WTC11 (cell line): ENCODE measurements at regions not wholly inside any gene's neighbourhood (a gene's known extent, or its start where the extent isn't known, plus 50 kb on each side); places are given as distances from the start of the nearest gene placed in this dataset.
A peak's percentile ranks its signal among the peaks of the same experiment; 100 is the strongest.

Experiments used
- ATAC-seq: fragments of 200-7000 bp; cut with Tn5 transposase; 2 replicates; pipeline ENCODE4 v1.10.0; 2021; ENCODE audit warnings: mild to moderate bottlenecking, moderate library complexity
- CTCF ChIA-PET: fragments of 300-600 bp; sonication (Branson Sonifier 250); formaldehyde crosslinking; loops from one replicate; lab custom pipeline; 2021; ENCODE audit warnings: antibody characterized with exemption; lab: Charles Lee
- POLR2A ChIA-PET: fragments of 350-600 bp; sonication (Branson Sonifier 250); formaldehyde crosslinking; loops from one replicate; lab custom pipeline; 2021; ENCODE audit warnings: antibody characterized with exemption; lab: Charles Lee
- DNase-seq: peaks from one replicate; pipeline ENCODE4 v3.0.0; 2021; ENCODE audit warnings: low spot score
- H3K27ac Mint-ChIP-seq: 2 replicates; pipeline ENCODE4 v1.8.0; 2021; ENCODE audit warnings: mixed read lengths
- H3K27me3 Mint-ChIP-seq: 2 replicates; pipeline ENCODE4 v1.8.0; 2021; ENCODE audit warnings: low read depth, mild to moderate bottlenecking, moderate library complexity, mixed read lengths
- H3K36me3 Mint-ChIP-seq: 2 replicates; pipeline ENCODE4 v1.8.0; 2021; ENCODE audit warnings: mixed read lengths
- H3K4me1 Mint-ChIP-seq: 2 replicates; pipeline ENCODE4 v1.8.0; 2022; ENCODE audit warnings: mixed read lengths
- H3K4me3 Mint-ChIP-seq: 2 replicates; pipeline ENCODE4 v1.8.0; 2021; ENCODE audit warnings: mild to moderate bottlenecking, moderate library complexity, mixed read lengths
- H3K9me3 Mint-ChIP-seq: 2 replicates; pipeline ENCODE4 v1.8.0; 2021; ENCODE audit warnings: mixed read lengths
- ARID4B ChIP-seq: sonication (generic); formaldehyde crosslinking; IDR thresholded peaks from 2 replicates; pipeline ENCODE4 v1.8.0; 2023; ENCODE audit warnings: missing genetic modification reagents, mild to moderate bottlenecking, borderline replicate concordance
- CDX4 ChIP-seq: fragments of 250-450 bp; sonication (Bioruptor Pico); IDR thresholded peaks from 2 replicates; pipeline ENCODE4 v1.9.0; 2021; ENCODE audit warnings: moderate library complexity, mild to moderate bottlenecking, inconsistent platforms, borderline replicate concordance
- CTCF ChIP-seq: fragments of 200-600 bp; IDR thresholded peaks from 2 replicates; pipeline ENCODE4 v1.8.0; 2022; ENCODE audit warnings: antibody characterized with exemption
- GTF2I ChIP-seq: fragments of 250-450 bp; sonication (Bioruptor Pico); conservative IDR thresholded peaks from 2 replicates; pipeline ENCODE4 v1.4.0; 2021; ENCODE audit warnings: mild to moderate bottlenecking
- IRF1 ChIP-seq: sonication (generic); formaldehyde crosslinking; IDR thresholded peaks from 2 replicates; pipeline ENCODE4 v1.8.0; 2023; ENCODE audit warnings: missing genetic modification reagents
- IRF2 ChIP-seq: sonication (generic); formaldehyde crosslinking; IDR thresholded peaks from 2 replicates; pipeline ENCODE4 v1.8.0; 2022; ENCODE audit warnings: low read depth, missing genetic modification reagents, borderline replicate concordance
- JAZF1 ChIP-seq: fragments of 250-450 bp; sonication (Bioruptor Pico); IDR thresholded peaks from 2 replicates; pipeline ENCODE4 v1.9.0; 2021; ENCODE audit warnings: moderate library complexity, mild to moderate bottlenecking, inconsistent platforms
- NFATC4 ChIP-seq: fragments of 250-450 bp; sonication (Bioruptor Pico); IDR thresholded peaks from 2 replicates; pipeline ENCODE4 v1.9.0; 2021; ENCODE audit warnings: mild to moderate bottlenecking
- NFE2L1 ChIP-seq: sonication (generic); formaldehyde crosslinking; IDR thresholded peaks from 2 replicates; pipeline ENCODE4 v1.8.1; 2023; ENCODE audit warnings: missing genetic modification reagents
- PREB ChIP-seq: sonication (generic); formaldehyde crosslinking; IDR thresholded peaks from 2 replicates; pipeline ENCODE4 v1.8.1; 2022; ENCODE audit warnings: mild to moderate bottlenecking, missing genetic modification reagents, moderate library complexity, borderline replicate concordance
- PRRX2 ChIP-seq: fragments of 250-450 bp; sonication (Bioruptor Pico); IDR thresholded peaks from 2 replicates; pipeline ENCODE4 v1.8.0; 2021; ENCODE audit warnings: mild to moderate bottlenecking
- RORB ChIP-seq: fragments of 250-450 bp; sonication (Bioruptor Pico); IDR thresholded peaks from 2 replicates; pipeline ENCODE4 v1.9.0; 2021; ENCODE audit warnings: mild to moderate bottlenecking
- SMAD4 ChIP-seq: sonication (generic); formaldehyde crosslinking; IDR thresholded peaks from 2 replicates; pipeline ENCODE4 v1.8.0; 2022; ENCODE audit warnings: mild to moderate bottlenecking, missing genetic modification reagents
- STAT6 ChIP-seq: sonication (generic); formaldehyde crosslinking; conservative IDR thresholded peaks from 2 replicates; pipeline ENCODE4 v1.8.1; 2023; ENCODE audit warnings: mild to moderate bottlenecking, low read depth, missing genetic modification reagents, moderate library complexity
- ZBTB21 ChIP-seq: sonication (generic); formaldehyde crosslinking; IDR thresholded peaks from 2 replicates; pipeline ENCODE4 v1.8.1; 2023; ENCODE audit warnings: mild to moderate bottlenecking, missing genetic modification reagents, borderline replicate concordance
- ZNF317 ChIP-seq: sonication (generic); formaldehyde crosslinking; IDR thresholded peaks from 2 replicates; pipeline ENCODE4 v1.8.1; 2023; ENCODE audit warnings: low read depth, mild to moderate bottlenecking, moderate library complexity, missing genetic modification reagents, borderline replicate concordance
- ZNF512 ChIP-seq: sonication (generic); formaldehyde crosslinking; IDR thresholded peaks from 2 replicates; pipeline ENCODE4 v1.8.1; 2022; ENCODE audit warnings: missing genetic modification reagents, borderline replicate concordance

- TF ChIP-seq CDX4: no peak
- no peak for TF ChIP-seq IRF1
- TF ChIP-seq ZBTB21 (CRISPR knock-in tag): no peak
- TF ChIP-seq JAZF1 (CRISPR knock-in tag): no peak
- no peak for TF ChIP-seq IRF2
- no peak for TF ChIP-seq GTF2I (CRISPR knock-in tag)
- no peak for TF ChIP-seq STAT6 (CRISPR knock-in tag)
- TF ChIP-seq ARID4B (CRISPR knock-in tag): no peak
- TF ChIP-seq RORB (CRISPR knock-in tag): no peak
- CTCF ChIA-PET: no interaction called here
- H3K9me3 Mint-ChIP-seq: no peaks in the 10 kb centered on the region
- H3K27ac Mint-ChIP-seq: no peak overlapping the region
- no peaks in the 10 kb centered on the region for H3K36me3 Mint-ChIP-seq
- no peak for ATAC-seq
- DNase-seq: no peak
- peaks cover 10% of the 10 kb centered on the region for H3K27me3 Mint-ChIP-seq
- H3K4me1 Mint-ChIP-seq: no peaks in the 10 kb centered on the region
- no peak overlapping the region for H3K4me3 Mint-ChIP-seq
- POLR2A ChIA-PET: no interaction called here
Observed at GRCh38 chr1:78329475-78329874, 161.3 kb upstream of the PTGFR start.

- TF ChIP-seq JAZF1 (CRISPR knock-in tag): no peak
- TF ChIP-seq ZNF512 (CRISPR knock-in tag): peak; percentile 80; the same call in 1 of the 2 replicates
- peaks cover 10% of the 10 kb centered on the region for H3K27me3 Mint-ChIP-seq
- DNase-seq: no peak
- no peak overlapping the region for H3K27ac Mint-ChIP-seq
- H3K4me3 Mint-ChIP-seq: no peak overlapping the region
- H3K4me1 Mint-ChIP-seq: no peaks in the 10 kb centered on the region
- ChIA-PET CTCF (no interaction called here), POLR2A (no interaction called here)
- no peak for ATAC-seq
- no peaks in the 10 kb centered on the region for H3K36me3 Mint-ChIP-seq
- peaks cover 2% of the 10 kb centered on the region; the same call in 1 of the 2 replicates for H3K9me3 Mint-ChIP-seq
Observed at GRCh38 chr1:78331799-78332198, 159.0 kb upstream of the PTGFR start.

- Mint-ChIP-seq H3K27me3 (peaks cover 10% of the 10 kb centered on the region), H3K4me1 (no peaks in the 10 kb centered on the region), H3K4me3 (no peak overlapping the region), H3K27ac (no peak overlapping the region), H3K9me3 (peaks cover 3% of the 10 kb centered on the region; the same call in 1 of the 2 replicates), H3K36me3 (no peaks in the 10 kb centered on the region)
- ChIA-PET POLR2A (interaction anchor here (0.6 kb wide), 1 partner anchor 650 kb away, joined by 3 read pairs; no protein-coding TSS in a partner anchor), CTCF (interaction anchor here (0.6 to 2.7 kb wide), 31 partner anchors 8 to 439 kb away, joined by 3 to 10 read pairs (median 4); partner anchors contain the start of gene IFI44L)
- DNase-seq: no peak
- peak; percentile 73 for ATAC-seq
- TF ChIP-seq NFATC4 (CRISPR knock-in tag): no peak
- TF ChIP-seq CTCF: peak; percentile 72
- no peak for TF ChIP-seq NFE2L1
- TF ChIP-seq SMAD4: no peak
- TF ChIP-seq PRRX2 (CRISPR knock-in tag): no peak
- TF ChIP-seq IRF2: no peak
- TF ChIP-seq PREB (CRISPR knock-in tag): no peak
- no peak for TF ChIP-seq ZNF317 (CRISPR knock-in tag)
- TF ChIP-seq, all 79 proteins: peak for 1
Observed at GRCh38 chr1:78333502-78333901, 157.3 kb upstream of the PTGFR start.
